Activated CD4-positive, alpha-beta T cell treated with anti-CD3 and anti-CD28 coated beads, Interleukin-2, amount 10 ng/mL, durations not matched to agents 7 days and 5 days (primary cell): ENCODE measurements at regions not wholly inside any gene's neighbourhood (a gene's known extent, or its start where the extent isn't known, plus 50 kb on each side); places are given as distances from the start of the nearest gene placed in this dataset.
"Not testable (repeated sequence)": the region's sequence is repeated elsewhere in the genome, so short reads cannot be mapped to it uniquely, and the experiment has no call there.

Source experiments
- CTCF ChIA-PET: fragments of 350-600 bp; sonication (Branson Sonifier 250); formaldehyde crosslinking; loops from one replicate; lab custom pipeline; 2021; ENCODE audit warnings: antibody characterized with exemption; lab: Charles Lee
- POLR2A ChIA-PET: fragments of 350-600 bp; sonication (Branson Sonifier 250); formaldehyde crosslinking; loops from one replicate; lab custom pipeline; 2021; ENCODE audit warnings: antibody characterized with exemption; lab: Charles Lee
- DNase-seq: peaks from one replicate; pipeline ENCODE4 v3.0.0-alpha.2; 2020
- H3K27ac Mint-ChIP-seq: one replicate; pipeline ENCODE4 v1.8.0; 2021; ENCODE audit warnings: mild to moderate bottlenecking, moderate library complexity, mixed read lengths
- H3K27me3 Mint-ChIP-seq: one replicate; pipeline ENCODE4 v1.8.0; 2021; ENCODE audit warnings: mixed read lengths
- H3K36me3 Mint-ChIP-seq: one replicate; pipeline ENCODE4 v1.8.0; 2021; ENCODE audit warnings: low read depth, mixed read lengths
- H3K4me1 Mint-ChIP-seq: one replicate; pipeline ENCODE4 v1.8.0; 2021; ENCODE audit warnings: mixed read lengths
- H3K4me3 Mint-ChIP-seq: one replicate; pipeline ENCODE4 v1.8.0; 2021; ENCODE audit warnings: mild to moderate bottlenecking, moderate library complexity, mixed read lengths
- H3K9me3 Mint-ChIP-seq: one replicate; pipeline ENCODE4 v1.8.0; 2021; ENCODE audit warnings: mixed read lengths

DNA sequence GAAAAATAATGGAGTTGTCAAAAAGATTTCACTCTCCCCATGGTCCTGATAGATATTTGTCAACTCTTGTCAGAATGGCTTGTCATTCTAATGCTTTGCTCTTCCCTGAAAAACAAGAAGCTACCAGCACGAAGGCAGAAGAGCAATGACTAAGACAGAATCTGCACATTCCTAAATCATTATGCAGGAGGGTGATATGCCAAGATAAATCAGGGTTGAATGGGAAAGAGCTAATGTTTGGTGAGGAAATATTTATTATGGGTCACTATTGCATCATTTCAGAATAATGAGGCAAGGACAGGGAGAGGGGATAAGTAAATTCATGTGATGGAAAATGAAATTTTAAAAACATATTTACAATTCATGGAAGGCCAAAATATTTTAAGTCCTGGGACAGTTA, 297.5 kb upstream of the XYLT1 start:
- Mint-ChIP-seq H3K4me1 (no peaks in the 10 kb centered on the region), H3K36me3 (no peaks in the 10 kb centered on the region), H3K4me3 (no peak overlapping the region), H3K27ac (no peak overlapping the region), H3K9me3 (no peaks in the 10 kb centered on the region), H3K27me3 (peaks cover 10% of the 10 kb centered on the region)
- ChIA-PET POLR2A (no interaction called here), CTCF (no interaction called here)
- DNase-seq = no peak

DNA sequence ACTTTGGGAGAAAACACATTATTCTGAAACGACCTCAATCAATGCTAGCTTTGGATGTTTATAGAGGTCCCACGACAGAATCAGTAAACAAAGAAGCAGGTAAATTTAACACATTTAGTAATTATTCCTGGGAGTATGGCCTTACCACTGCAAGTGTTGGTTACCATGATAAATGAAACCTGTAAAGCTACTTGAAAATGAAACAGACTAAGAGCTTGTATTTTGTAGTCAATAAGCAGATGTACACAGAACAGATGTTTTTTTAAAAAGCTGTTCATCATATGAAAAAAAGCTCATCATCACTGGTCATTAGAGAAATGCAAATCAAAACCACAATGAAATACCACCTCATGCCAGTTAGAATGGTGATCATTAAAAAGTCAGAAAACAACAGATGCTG, 295.3 kb upstream of the XYLT1 start:
- Mint-ChIP-seq H3K4me3 (no peak overlapping the region), H3K9me3 (no peaks in the 10 kb centered on the region), H3K27ac (no peak overlapping the region), H3K4me1 (no peaks in the 10 kb centered on the region), H3K36me3 (no peaks in the 10 kb centered on the region), H3K27me3 (peaks cover 13% of the 10 kb centered on the region)
- CTCF ChIA-PET = no interaction called here
- POLR2A ChIA-PET = no interaction called here
- DNase-seq = no peak

DNA sequence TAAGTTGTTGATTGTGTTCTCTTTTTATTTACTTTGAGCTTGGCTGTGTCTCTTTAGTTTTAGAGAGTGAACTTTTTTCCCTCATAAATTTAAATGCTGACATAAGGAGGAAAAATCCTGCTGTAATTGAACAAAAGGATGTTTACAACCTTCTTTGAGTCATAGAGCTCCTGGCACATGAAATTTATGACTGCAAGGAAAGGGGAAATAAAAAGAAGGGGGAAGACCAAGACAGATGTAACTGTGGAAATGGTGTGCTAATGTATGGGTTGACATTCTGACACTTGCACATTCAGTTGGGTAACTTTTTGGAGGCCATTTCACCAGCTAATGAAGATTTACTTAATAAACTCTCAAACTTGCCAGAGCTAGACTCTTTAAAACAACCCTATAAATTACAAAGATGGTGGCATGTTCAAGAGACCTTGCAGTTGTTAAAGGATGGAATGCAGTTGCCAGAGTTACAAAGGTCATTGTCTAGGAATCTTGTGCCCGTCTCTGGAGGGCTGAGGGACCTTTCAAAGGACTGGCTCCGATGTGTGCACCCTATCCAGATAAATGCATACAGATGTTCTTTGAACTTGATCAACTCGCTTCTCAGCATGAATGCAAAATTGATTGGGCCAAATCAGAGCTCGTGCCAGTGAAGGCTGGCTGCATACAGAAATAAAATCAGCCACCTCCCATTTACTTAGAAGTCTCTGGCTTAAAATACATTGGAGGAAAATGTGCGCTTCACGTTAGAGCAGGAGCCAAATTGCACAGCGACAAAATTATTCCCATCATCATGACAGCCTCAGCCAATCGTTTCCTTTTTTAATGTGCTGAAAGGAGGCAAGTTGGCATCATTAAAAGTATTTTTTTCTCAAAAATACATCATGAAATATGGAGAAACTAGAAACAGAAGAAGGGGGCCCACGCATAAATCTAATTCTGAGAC, 289.0 kb upstream of the XYLT1 start:
- H3K27me3 Mint-ChIP-seq = peaks cover 13% of the 10 kb centered on the region
- no peaks in the 10 kb centered on the region for H3K4me1 Mint-ChIP-seq
- ChIA-PET CTCF (interaction anchor here (0.7 kb wide), 1 partner anchor 57 kb away, joined by 3 read pairs; no protein-coding TSS in a partner anchor), POLR2A (no interaction called here)
- DNase-seq = no peak
- H3K27ac Mint-ChIP-seq = no peak overlapping the region
- H3K9me3 Mint-ChIP-seq = no peaks in the 10 kb centered on the region
- no peaks in the 10 kb centered on the region for H3K36me3 Mint-ChIP-seq
- H3K4me3 Mint-ChIP-seq = no peak overlapping the region

DNA sequence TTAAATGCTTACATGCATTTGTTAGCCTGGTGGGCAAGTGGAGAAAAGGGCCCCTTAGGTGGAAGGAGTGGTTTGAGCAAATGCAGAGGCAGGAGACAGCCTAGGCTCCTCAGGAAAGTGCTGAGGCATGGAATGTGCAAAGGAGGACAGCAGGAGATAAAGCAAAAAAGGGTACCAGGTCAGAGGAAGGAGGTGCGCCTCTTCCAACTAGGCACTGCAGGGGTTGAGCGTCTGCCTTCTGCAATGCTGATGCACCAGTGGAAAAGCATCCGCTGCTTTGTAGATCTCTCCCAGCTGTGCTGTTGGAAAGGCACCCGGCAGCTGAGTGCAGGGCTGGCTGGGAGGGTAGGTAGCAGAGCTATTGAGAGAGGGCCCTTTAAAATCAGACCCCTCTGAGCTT, 287.0 kb upstream of the XYLT1 start:
- H3K27me3 Mint-ChIP-seq = peaks cover 4% of the 10 kb centered on the region
- no peak for DNase-seq
- no peaks in the 10 kb centered on the region for H3K9me3 Mint-ChIP-seq
- ChIA-PET POLR2A (no interaction called here), CTCF (no interaction called here)
- H3K4me1 Mint-ChIP-seq = no peaks in the 10 kb centered on the region
- no peaks in the 10 kb centered on the region for H3K36me3 Mint-ChIP-seq
- no peak overlapping the region for H3K27ac Mint-ChIP-seq
- H3K4me3 Mint-ChIP-seq = no peak overlapping the region

DNA sequence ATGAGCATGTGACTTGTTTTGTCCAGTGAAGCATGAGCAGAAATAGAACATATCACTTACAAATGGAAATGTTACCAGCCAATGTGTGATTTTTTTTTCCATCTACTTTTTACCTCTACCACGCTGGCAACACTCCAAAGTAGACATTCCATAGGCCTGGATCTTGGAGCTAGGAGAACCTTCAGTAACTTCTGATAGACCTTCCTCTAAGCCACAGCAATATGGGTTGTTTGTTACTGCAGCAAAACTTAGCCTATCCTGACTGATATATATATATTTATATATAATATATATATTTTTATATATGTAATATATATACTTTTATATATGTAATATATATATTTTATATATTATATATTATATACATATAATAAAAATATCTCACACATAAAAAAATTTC, 284.4 kb upstream of the XYLT1 start:
- H3K27me3 Mint-ChIP-seq = no peaks in the 10 kb centered on the region
- no peaks in the 10 kb centered on the region for H3K9me3 Mint-ChIP-seq
- ChIA-PET POLR2A (no interaction called here), CTCF (no interaction called here)
- no peak overlapping the region for H3K27ac Mint-ChIP-seq
- H3K36me3 Mint-ChIP-seq = no peaks in the 10 kb centered on the region
- H3K4me3 Mint-ChIP-seq = no peak overlapping the region
- no peak for DNase-seq
- no peaks in the 10 kb centered on the region for H3K4me1 Mint-ChIP-seq

DNA sequence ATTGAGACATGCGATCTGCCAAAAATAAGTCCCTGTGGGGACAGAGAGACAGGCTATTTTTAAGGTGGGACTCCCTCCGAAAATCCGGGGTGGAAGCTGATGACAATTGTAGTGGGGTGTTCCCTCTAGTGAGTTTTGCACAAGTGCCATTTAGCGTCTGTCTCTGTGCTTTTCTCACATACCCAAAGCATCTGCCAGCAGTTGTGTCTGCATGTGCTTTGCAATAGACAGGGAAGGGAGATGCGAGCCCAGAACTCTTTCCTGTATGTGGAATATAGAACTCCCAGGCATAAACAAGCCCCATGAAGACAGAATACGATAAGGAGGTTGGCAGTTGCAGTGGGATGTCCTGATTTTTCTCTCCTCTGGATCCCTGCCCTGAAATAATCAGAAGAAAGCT, 282.7 kb upstream of the XYLT1 start:
- no peaks in the 10 kb centered on the region for H3K36me3 Mint-ChIP-seq
- ChIA-PET POLR2A (no interaction called here), CTCF (no interaction called here)
- H3K4me3 Mint-ChIP-seq = no peak overlapping the region
- no peaks in the 10 kb centered on the region for H3K27me3 Mint-ChIP-seq
- no peaks in the 10 kb centered on the region for H3K4me1 Mint-ChIP-seq
- peaks cover 2% of the 10 kb centered on the region for H3K9me3 Mint-ChIP-seq
- no peak overlapping the region for H3K27ac Mint-ChIP-seq
- DNase-seq = no peak

DNA sequence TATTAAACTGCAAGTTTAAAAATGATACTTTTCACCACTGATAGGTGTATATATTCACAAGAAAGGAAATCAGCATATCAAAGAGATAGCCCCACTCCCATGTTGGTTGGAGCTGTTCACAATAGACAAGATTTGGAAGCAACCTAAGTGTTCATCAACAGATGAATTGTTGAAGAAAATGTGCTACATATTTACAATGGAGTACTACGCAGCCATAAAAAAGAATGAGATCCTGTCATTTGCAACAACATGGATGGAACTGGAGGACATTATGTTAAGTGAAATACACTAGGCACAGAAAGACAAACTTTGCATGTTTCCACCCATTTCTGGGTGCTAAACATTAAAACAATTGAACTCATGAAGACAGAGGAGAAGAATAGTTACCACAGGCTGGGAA, 278.9 kb upstream of the XYLT1 start:
- Mint-ChIP-seq H3K36me3 (no peaks in the 10 kb centered on the region), H3K4me3 (no peak overlapping the region), H3K4me1 (no peaks in the 10 kb centered on the region), H3K27me3 (no peaks in the 10 kb centered on the region), H3K27ac (no peak overlapping the region), H3K9me3 (peaks cover 2% of the 10 kb centered on the region)
- ChIA-PET CTCF (no interaction called here), POLR2A (no interaction called here)
- no peak for DNase-seq

DNA sequence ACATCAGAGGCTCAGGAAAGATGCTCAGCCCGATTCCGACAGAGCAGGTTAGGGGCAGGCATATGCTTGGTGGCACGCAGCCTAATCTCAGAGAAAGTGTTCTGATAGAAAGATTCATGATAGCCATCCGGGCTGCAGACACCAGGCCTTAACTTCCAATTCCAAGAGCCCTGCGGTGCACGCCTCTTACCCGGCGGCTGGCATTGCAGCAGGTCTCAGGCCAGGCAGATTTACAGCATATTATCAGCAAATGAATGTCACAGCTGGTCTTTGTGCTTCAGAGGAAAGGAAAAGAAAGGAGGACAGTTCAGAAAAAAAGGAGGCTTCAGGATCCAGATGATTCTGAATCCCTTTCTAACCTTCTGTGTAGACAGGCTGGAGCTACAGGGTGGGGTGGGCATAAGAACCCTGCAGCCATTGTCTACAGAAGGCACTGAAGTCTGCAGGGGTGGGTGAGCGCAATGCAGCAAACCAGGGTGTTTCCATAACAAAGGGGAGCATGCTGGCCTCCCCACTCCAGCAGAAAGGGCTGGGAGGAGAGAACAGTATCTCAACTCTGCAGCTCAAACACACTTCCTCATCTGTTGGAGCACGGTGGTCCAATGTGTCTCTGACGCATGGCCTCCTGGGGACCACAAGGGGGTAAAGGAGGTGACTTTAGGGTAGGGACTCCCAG, 277.4 kb upstream of the XYLT1 start:
- no peak overlapping the region for H3K27ac Mint-ChIP-seq
- H3K36me3 Mint-ChIP-seq = no peaks in the 10 kb centered on the region
- H3K4me1 Mint-ChIP-seq = no peaks in the 10 kb centered on the region
- H3K4me3 Mint-ChIP-seq = no peak overlapping the region
- no peak for DNase-seq
- ChIA-PET CTCF (no interaction called here), POLR2A (no interaction called here)
- H3K9me3 Mint-ChIP-seq = peaks cover 2% of the 10 kb centered on the region
- no peaks in the 10 kb centered on the region for H3K27me3 Mint-ChIP-seq

DNA sequence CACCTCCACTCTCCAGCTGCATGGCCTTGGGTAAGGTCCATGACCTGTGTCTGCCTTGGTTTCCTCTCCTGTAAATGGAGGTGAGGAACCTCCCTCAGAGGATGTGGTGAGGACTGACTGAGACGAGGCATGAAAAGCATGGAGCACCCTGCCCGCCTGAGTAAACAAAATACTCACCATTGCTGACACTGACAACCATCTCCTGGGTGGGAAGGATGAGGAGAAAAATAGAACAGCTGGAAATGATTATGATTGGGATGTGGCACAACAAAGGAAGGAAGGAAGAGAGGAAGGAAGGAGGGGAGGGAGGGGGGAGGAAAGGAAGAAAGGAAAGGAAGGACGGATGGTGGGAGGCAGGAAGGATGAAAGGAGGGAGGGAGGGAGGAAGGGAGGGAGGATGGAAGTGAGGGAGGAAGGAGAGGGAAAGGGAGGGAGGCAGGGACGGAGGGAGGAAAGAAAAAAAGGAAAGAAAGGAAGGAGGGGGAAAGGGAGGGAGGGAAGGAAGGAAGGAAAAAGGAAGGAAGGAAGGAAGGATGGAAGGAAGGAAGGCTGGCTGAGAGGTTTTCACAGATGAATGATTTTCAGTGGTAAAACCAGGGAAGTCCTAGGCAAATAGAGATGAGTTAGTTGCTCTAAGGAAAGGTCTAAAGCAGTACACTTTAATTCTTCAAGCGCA, 276.5 kb upstream of the XYLT1 start:
- peaks cover 2% of the 10 kb centered on the region for H3K9me3 Mint-ChIP-seq
- H3K27me3 Mint-ChIP-seq = no peaks in the 10 kb centered on the region
- ChIA-PET CTCF (no interaction called here), POLR2A (no interaction called here)
- H3K36me3 Mint-ChIP-seq = no peaks in the 10 kb centered on the region
- no peak overlapping the region for H3K27ac Mint-ChIP-seq
- H3K4me1 Mint-ChIP-seq = no peaks in the 10 kb centered on the region
- no peak for DNase-seq
- no peak overlapping the region for H3K4me3 Mint-ChIP-seq

DNA sequence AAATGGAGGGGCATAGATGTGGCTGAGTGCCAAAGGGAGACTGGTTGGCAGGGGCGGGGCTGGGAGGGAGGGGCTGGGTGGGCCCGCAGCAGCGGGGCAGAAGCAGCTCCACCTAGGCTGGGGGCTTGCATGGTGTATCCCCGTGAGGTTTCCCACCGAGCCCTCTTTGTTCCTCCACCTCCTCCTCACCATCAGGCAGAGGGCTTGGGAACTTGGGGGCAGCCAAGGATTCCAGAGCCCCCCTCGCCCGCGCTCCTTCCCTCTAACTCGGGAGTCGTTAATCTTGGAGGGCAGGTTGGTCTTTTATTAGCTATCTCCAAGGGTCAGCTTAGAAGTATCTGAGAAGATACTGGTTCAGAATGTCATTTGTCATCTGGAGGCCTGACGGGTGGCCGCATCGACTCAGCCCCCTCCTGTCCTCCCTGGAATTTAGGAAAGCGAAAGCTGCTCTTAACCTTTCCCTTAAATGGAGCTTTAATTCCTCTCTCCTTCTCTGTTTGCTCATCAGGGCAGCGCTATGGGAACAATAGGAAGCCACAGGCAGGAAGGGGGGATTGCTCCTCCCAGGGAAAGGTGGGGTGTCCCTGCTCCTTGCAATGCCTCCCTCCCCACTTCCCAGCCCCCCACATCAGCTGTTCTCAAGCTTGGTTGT, 274.3 kb upstream of the XYLT1 start:
- Mint-ChIP-seq H3K9me3 (peaks cover 2% of the 10 kb centered on the region), H3K27me3 (no peaks in the 10 kb centered on the region), H3K36me3 (no peaks in the 10 kb centered on the region), H3K4me1 (no peaks in the 10 kb centered on the region), H3K4me3 (no peak overlapping the region), H3K27ac (no peak overlapping the region)
- CTCF ChIA-PET = interaction anchor here (0.6 kb wide), 1 partner anchor 189 kb away, joined by 4 read pairs; no protein-coding TSS in a partner anchor
- DNase-seq = no peak
- POLR2A ChIA-PET = no interaction called here

DNA sequence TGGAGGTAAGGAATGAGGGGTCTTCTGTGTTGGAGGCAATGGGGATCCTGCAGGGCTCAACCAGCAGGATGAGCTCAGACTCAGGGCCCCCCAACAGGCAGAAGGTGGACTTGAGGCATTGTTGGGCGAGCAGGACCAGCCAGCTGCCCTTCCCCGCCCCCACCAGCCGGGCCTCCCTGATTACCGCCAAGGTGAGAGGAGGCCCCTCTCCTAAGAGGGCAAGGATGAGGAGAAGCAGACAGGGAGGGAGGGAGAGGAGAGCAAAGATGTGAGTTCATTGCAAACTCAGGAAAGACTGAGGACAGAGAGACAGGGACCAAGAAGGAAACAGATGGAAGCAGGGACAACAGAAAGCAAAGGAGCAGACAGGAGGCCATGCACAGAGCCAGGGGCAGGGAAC, 272.8 kb upstream of the XYLT1 start:
- Mint-ChIP-seq H3K36me3 (no peaks in the 10 kb centered on the region), H3K9me3 (no peaks in the 10 kb centered on the region), H3K4me3 (no peak overlapping the region), H3K4me1 (no peaks in the 10 kb centered on the region), H3K27me3 (no peaks in the 10 kb centered on the region), H3K27ac (no peak overlapping the region)
- POLR2A ChIA-PET = no interaction called here
- DNase-seq = no peak
- CTCF ChIA-PET = no interaction called here

DNA sequence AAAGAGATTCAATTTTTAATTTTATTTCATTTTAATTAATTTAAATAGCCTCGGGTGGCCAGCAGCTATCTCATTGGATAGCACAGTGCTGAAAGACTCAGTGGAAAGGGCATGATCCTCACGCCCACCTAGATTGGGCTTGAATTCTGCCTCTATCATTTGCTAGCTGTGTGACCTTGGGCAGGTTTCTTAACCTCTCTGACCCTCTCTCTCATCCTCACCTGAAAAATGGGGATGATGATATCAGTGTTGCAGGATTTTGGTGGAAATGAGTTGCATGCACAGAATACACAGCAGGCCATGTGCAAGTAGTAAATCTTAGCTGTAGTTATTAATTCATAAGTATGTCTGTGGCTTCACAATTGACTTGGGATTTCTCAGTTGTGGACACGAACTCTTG, 272.4 kb upstream of the XYLT1 start:
- DNase-seq = no peak
- Mint-ChIP-seq H3K4me1 (no peaks in the 10 kb centered on the region), H3K27ac (no peak overlapping the region), H3K4me3 (no peak overlapping the region), H3K27me3 (no peaks in the 10 kb centered on the region), H3K36me3 (no peaks in the 10 kb centered on the region), H3K9me3 (no peaks in the 10 kb centered on the region)
- POLR2A ChIA-PET = no interaction called here
- CTCF ChIA-PET = no interaction called here

DNA sequence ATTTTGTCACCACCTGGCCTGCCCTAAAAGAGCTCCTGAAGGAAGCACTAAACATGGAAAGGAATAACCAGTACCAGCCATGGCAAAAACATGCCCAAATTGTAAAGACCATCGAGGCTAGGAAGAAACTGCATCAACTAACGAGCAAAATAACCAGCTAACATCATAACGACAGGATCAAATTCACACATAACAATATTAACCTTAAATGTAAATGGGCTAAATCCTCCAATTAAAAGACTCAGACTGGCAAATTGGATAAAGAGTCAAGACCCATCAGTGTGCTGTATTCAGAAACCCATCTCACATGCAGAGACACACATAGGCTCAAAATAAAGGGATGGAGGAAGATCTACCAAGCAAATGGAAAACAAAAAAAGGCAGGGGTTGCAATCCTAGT, 264.3 kb upstream of the XYLT1 start:
- H3K36me3 Mint-ChIP-seq = not testable (repeated sequence)

More for the DNA sequence above, 264.3 kb upstream of the XYLT1 start:
- H3K27ac Mint-ChIP-seq, H3K4me3 Mint-ChIP-seq, H3K27me3 Mint-ChIP-seq, H3K4me1 Mint-ChIP-seq, DNase-seq, CTCF ChIA-PET, H3K9me3 Mint-ChIP-seq, POLR2A ChIA-PET: not testable (repeated sequence)
